HG02642 (cell line): ENCODE measurements at regions not wholly inside any gene's neighbourhood (a gene's known extent, or its start where the extent isn't known, plus 50 kb on each side); places are given as distances from the start of the nearest gene placed in this dataset.
"Not testable (repeated sequence)": the region's sequence is repeated elsewhere in the genome, so short reads cannot be mapped to it uniquely, and the experiment has no call there.

Experiments
- ATAC-seq: cut with Tn5 transposase; IDR thresholded peaks from one replicate; pipeline ENCODE4 v1.9.1; 2021; ENCODE audit warnings: mild to moderate bottlenecking; ENCODE audit not compliant: unreplicated experiment, poor library complexity

DNA sequence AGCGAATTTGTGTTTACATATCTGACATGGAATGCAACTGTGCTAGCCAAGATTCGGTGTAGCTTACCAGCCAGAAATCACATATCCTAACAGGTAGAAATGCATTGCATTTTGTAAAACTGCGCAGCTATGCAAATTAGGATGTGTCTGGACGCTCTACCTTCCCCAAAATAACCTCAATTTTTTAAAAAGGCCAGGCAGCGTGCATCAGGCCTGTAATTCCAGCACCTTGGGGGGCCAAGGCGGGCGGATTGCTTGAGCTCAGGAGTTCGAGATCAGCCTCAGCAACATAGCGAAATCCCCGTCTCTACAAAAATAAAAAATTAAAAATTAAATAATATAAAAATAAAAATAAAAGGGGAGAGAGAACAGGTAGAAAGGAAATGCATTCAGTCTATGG is 305.0 kb downstream of the TYW1 start:
- ATAC-seq = no peak

DNA sequence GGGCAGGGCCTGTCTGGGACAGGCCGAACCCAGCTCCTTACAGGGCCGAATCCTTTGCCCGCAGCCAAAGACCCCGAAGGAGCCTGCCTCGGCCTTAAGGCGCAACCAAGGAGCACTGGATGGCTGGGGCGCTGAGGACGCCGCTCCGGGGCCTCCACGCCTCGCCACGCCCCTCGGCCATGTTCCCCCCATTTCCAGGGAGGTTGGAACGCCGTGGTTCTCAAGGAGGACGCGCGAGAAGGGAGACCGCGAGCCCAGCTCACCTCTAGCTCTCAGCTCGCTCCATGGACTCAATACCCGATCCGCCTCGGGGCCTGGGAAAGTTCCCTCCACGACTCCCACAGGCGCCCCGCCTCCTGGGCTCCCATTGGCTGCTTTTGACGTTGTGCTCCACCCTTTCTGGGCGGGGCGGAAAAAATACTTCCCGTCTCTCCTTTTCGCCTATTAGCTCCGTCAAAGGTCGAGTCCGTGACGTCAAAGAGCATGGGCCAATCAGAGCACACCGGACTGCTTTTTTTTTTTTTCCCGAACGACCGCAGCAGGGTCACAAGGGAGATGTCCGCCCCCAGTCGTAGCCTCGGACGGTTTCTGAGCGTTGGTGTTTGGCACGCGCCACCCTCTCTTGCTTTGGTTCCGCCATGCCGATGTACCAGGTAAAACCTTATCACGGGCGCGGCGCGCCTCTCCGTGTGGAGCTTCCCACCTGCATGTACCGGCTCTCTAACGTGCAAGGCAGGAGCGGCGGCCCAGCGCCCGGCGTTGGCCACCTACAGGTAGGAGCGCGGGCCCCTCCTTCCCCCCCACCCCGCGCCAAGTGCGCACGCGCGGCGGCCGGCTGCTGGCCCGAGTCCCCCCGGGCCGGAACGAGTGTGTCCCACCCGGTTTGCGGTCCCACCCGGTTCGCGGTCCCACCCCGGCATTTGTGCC is 305.7 kb downstream of the TYW1 start:
- ATAC-seq = peak; percentile 90

DNA sequence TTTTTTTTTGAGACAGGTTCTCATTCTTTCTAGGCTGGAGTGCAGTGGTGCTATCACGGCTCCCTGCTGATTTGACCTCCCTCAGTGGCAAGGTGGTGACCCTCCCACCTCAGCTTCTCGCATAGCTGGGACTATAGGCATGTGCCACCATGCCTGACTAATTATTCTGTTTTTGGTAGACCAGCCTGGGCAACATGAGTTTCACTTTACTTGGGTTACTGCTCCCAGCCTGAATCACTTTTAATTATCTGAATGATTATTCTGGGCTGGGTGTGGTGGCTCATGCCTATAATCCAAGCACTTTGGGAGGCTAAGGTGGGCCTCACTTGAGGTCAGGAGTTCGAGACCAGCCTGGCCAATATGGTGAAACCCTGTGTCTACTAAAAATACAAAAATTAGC is 308.2 kb downstream of the TYW1 start:
- ATAC-seq = not testable (repeated sequence)

DNA sequence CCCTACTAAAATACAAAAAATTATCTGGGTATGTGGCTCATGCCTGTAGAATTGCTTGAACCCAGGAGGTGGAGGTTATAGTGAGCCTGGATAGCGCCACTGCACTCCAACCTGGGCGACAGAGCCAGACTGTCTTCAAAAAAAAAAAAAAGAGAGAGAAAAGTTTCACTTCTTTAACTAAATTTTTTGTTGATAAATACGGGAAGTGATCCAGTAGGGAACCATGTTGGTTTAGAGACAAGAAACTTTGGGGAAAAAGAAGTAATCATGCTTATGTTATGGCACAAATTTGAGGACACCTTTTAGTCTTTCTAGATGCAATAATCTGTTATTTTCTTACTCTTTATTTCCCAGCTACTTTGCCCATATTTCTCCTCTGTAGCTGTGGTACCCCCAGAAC is 309.7 kb downstream of the TYW1 start:
- no peak for ATAC-seq

DNA sequence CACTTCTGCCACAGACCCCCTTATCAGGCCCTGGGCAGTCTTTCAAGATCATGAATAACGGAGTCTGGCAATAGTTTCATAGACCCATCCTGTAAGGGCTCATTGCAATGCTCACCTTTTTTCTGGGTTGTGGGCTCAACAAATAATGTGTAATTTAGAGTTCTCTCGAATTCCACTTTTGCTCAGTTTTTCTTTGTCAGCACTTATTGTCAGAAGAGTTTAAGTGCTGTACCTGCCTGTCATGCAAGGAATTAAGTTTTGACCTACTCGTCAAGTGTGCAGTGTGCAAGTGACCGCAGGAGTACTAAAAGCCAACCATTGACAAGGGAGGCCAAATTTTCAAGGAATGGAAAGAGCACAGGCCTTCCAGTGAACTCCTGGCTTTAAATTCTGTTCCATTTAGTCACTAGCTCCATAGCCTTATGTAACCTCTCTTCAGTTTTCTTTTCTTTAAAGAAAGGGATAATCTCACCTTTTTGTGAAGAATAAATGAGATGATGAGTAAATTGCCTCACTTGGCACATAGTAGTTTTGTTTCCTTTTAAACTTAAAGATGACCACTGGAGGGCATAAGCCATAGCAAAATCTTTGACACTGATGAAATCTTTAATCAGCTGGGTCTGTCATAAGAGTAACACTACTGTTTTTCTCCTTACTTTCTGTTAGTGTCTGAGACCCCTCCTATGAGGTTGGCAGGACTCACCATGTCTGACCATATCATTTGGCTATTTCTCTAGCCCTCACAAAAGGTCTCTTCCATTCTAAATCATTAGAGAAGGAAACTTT is 313.3 kb downstream of the TYW1 start:
- no peak for ATAC-seq

DNA sequence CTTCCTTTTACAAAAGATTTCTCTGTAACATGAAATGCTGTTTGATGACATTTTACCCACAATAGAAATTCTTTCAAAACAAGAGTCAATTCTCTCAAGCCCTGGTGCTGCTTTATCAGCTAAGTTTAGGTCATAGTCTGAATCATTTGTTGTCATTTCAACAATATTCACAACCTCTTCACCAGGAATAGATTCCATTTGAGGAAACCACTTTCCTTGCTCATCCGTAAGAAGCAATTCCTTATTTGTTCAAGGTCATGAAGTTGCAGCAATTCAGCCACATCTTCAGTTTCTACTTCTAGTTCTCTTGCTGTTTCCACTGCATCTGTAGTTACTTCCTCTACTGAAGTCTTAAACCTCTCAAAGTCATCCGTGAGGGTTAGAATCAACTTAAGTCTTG is 315.3 kb downstream of the TYW1 start:
- no peak for ATAC-seq

DNA sequence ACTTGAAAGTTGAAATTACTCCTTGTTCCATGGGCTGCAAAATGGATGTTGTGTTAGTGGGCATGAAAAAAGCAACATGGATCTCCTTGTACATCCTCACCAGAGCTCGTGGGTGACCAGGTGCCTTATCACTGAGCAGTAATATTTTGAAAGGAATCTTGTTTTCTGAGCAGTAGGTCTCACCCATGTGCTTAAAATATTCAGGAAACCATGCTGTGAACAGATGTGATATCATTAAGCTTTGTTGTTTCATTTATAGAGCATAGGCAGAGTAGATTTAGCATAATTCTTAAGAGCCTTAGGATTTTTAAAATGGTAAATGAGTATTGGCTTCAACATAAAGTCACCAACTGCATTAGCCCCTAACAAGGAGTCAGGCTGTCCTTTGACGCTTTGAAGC is 316.6 kb downstream of the TYW1 start:
- ATAC-seq = no peak

DNA sequence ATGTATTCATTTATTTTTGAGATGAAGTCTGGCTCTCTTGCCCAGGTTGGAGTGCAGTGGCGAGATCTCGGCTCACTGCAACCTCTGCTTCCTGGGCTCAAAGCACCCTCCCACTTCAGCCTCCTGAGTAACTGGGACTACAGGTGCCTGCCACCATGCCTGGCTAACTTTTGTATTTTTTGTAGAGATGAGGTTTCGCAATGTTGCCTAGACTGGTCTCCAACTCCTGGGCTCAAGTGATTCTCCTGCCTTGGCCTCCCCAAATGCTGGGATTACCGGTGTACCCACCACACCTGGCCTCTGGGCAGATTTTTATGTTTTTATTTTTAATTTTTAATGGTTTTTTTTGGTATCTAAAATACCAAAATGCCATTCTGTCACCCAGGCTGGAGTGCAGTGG is 320.3 kb downstream of the TYW1 start:
- not testable (repeated sequence) for ATAC-seq

DNA sequence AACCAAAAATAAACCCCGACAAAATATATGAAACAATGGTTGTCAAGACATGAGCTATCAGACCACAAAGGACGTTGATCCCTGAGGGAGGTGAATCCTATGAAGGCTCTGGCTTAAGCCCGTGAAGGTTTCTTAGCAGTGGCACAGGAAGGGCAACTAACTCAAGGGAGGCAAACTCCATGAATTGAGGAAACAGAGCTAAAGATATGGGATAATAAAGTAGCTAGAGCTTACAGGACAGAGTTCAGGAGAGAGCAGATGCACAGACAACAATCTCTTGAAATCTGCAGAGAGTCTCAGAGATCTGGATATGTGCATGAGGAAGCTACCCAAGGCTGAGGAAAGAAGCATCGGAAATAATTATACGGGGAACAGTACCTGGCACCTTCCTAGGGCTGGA is 331.6 kb downstream of the TYW1 start:
- not testable (repeated sequence) for ATAC-seq

DNA sequence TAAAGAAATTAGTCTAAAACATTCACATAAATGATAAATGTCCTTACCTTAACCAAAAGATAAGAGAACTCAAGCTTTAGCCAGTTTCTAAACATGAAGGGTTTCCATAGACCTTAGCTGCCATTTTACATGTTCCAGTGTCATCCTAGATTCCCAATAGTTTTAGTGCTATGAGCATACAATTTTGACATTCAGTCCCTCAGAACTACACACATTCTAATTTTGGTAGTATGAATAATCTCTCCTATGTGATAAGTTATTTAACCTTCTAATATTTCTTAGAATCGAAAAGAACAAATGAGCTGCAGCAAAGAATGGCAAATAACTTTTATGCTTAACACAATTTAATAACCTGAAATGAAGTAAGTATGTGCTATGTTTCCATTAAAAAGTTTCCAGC is 338.5 kb downstream of the TYW1 start:
- not testable (repeated sequence) for ATAC-seq

DNA sequence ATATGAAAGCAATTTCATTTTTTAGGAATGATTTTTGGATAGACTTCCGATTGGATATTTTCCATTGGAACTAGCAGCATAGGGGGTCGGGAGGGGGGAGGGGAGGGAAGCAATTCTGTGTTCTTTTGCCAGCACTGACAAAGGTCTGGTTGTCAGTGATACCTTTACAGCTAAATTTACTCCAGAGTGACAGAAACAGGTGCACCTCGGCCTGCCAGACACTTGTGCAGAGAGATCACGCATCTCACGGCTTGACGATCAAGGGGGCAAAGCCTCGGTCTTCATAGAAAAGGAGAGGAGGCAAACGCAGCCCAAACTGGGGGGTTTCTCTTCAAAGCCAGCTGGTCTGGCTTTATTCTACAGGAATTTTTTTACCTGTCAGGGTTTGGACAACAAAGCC is 339.0 kb downstream of the TYW1 start:
- not testable (repeated sequence) for ATAC-seq

DNA sequence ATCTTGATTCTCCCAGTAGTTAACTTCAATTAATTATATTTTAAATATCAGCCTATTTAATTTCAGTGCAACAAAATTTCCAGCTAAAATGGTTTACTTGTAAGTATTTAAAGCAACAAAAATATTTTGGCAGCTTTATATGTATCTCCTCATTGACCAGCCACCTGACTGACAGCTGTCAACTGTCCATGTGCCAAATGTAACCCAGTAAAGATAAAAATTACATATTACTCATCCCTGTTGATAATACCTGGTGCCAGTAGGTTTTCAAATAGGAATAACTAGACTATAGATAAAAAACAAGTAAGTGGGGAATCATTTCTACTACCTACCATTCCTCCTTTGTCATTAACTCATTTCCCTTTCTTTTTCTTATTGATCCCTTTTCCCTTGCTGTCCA is 341.9 kb downstream of the TYW1 start:
- ATAC-seq = not testable (repeated sequence)

DNA sequence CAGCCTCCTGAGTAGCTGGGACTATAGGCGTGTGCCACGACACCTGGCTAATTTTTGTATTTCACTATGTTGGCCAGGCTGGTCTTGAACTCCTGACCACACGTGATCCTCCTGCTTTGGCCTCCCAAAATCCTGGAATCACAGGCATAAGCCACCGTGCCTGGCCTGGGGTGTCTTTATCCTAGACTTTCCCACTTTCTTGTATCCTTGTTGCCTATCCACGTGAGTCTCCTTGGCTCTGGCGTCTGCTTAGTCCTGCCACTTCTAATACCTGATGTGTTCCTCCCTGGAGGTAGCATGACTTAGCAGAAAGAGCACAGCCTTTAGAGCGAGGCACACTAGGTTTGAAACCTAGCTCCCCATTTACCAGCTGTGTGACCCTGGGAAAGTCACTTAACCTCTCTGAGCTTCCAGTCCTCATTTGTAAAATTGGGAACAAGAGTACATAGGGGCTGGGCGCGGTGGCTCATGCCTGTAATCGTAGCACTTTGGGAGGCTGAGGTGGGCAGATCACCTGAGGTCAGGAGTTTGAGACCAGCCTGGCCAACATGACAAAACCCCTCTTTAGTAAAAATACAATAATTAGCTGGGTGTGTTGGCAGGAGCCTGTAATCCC is 344.6 kb downstream of the TYW1 start:
- no peak for ATAC-seq

DNA sequence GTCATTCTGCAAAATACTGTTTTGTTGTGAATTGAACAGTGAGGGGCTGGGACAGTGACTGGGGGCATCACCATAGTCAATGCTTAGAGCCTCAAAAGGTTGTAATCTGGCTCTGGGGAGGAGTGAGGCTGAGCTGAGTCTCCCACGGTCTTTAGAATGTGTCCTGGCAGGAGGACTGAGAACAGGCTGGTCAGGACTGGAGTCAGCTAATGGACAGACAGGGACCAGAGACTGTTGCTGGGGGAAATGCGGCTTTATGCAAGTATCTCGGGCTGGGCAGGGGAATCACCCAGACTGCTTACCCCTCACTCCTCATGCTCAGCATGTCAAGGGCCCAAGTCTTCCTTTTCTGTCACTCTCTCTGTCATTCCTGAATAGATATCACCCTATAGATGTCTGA is 346.5 kb downstream of the TYW1 start:
- no peak for ATAC-seq

DNA sequence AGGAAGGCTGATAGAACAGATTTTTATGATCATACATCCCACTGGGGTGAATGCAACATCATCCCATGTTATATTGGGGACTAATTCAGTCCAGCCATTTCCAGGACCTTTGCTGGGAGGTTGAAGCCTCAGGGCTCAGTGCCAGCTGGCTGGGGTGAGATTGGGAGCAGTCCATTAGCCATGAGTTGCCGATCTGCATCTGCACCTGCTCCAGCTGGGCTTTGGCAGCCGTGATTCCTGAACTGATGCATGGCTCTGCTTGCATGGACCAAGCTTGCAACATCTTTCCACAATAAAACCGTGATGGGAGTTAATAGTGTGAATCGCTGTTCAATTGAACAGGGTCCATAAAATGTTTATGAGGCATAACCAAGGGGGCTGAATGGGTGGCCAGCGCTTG is 346.9 kb downstream of the TYW1 start:
- ATAC-seq = no peak

DNA sequence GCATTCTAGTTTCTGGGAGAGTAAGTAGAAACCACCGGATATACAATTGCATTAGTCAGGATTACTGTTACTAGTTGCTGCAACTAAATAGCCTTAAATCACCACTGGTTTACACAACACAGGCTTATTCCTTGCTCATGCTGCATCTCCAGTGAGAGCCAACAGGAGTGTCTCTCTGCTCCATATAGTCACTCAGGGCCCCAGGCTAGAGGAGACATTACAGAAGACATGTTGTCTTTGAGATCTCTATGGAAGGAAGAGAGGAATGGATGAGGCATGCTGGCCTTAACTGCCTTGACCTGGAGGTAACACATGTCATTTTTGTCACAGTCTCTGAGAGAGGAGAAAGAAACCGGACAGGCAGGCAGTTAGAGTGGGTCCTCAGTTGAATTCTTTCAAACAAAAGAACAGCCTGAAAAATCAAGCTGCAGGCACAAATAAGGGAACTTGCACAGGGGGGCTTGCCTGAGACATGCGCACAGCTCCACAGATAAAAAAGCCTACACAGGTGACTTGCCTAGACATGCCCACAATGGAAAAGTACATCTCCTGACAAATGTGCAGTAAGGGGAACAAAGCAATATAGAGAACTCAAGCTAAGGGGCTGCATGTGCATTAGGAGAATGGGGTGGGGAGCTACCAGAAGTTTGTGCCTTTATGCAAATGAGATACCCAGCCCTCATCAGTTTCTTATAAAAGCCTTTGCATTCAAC is 348.0 kb downstream of the TYW1 start:
- no peak for ATAC-seq

DNA sequence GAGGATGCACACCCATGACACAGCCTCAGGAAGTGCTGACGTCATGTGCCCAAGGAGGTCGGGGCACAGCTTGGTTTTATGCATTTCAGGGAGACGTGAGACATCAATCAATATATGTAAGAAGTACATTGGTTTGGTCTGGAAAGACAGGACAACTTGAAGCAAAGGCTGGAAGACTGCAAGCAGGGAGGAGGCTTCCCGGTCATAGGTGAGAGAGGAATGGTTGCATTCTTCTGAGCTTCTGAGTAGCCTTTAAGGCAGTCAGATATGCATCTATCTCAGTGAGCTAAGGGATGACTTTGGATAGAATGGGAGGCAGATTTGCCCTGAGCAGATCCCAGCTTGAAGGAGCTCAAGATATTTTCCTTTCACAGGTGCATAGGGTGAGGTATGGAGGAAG is 349.5 kb downstream of the TYW1 start:
- ATAC-seq = no peak

DNA sequence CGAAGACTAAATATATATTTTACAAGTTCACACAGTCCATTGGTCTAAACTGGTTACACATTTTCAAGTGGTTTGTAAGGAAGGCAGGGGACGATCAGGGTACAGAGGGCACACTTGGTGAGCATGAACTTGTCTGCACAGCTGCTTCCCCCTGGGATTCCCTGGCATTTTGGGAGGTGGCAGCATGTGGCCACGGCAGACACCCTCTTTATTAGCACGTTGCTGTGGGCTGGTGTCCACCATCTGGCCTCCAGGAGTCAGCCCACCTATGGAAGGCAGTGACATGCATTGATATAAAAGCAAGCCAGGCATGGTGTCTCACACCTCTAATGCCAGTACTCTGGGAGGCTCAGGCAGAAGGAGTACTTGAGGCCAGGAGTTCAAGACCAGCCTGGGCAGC is 350.2 kb downstream of the TYW1 start:
- no peak for ATAC-seq

DNA sequence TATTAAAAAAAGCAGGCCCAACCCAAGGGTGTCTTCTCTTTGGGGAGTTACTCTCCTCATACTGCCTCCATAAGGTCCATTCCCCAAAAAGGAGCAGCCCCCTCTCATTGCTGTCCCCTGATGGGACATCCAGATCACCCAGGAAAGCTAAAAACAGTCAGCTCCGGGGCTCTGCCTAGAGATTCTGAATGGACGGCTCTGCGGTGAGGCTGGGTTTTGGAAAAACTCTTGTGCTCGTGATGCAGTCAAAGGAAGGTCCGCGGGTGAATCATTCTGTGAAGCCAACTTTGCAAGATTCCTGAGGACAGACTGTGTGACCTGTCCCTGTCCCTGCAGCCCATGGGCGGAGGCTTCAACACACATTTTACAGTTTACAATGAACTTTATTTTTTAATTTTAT is 351.5 kb downstream of the TYW1 start:
- no peak for ATAC-seq

DNA sequence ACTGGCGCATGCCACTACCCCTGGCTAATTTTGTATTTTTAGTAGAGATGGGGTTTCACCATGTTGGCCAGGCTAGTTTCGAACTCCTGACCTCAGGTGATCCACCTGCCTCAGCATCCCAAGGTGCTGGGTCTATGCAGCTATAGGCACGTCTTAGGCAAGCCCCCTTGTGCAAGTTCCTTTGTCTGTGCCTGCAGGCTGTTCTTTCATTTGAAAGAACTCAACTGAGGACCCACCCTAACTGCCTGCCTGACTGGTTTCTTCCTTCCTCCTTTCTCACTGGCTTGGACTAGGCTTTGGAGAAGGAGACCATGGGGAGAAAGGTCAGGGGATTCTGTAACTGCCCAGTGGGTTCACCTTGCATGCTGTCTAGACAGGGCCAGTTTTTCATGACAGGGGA is 361.0 kb downstream of the TYW1 start:
- ATAC-seq = not testable (repeated sequence)
